Stimulated activated CD8-positive, alpha-beta memory T cell treated with anti-CD3 and anti-CD28 coated beads, Interleukin-15, amount 100 ng/mL, for 4 hours (primary cell): ENCODE measurements at regions not wholly inside any gene's neighbourhood (a gene's known extent, or its start where the extent isn't known, plus 50 kb on each side); places are given as distances from the start of the nearest gene placed in this dataset.

Experiments
- DNase-seq, 2 donors: peaks; one replicate each; pipeline ENCODE4 v3.0.0-alpha.2; 2020; ENCODE audit warnings: low read depth in 2 of 2

GRCh38 chr13:34002924-34003323 lies 185.0 kb downstream of the RFC3 start:
- DNase-seq, result no peak

GRCh38 chr13:34003656-34004055 lies 185.7 kb downstream of the RFC3 start:
- no peak for DNase-seq

- DNase-seq, result no peak
Observed at GRCh38 chr13:34004676-34005075, 186.7 kb downstream of the RFC3 start.

- no peak for DNase-seq
Observed at GRCh38 chr13:34006011-34006410, 188.1 kb downstream of the RFC3 start.

- DNase-seq, result no peak
Observed at GRCh38 chr13:34011552-34012085, 193.7 kb downstream of the RFC3 start.

- no peak for DNase-seq
Observed at GRCh38 chr13:34012382-34012781, 194.4 kb downstream of the RFC3 start.

GRCh38 chr13:34013061-34013460 lies 195.1 kb downstream of the RFC3 start:
- DNase-seq, result no peak

GRCh38 chr13:34017231-34017630 lies 199.3 kb downstream of the RFC3 start:
- DNase-seq, result no peak

GRCh38 chr13:34019870-34020269 lies 201.9 kb downstream of the RFC3 start:
- DNase-seq, result no peak

GRCh38 chr13:34020388-34020787 lies 202.4 kb downstream of the RFC3 start:
- DNase-seq, result no peak

GRCh38 chr13:34021619-34022018 lies 203.7 kb downstream of the RFC3 start:
- no peak for DNase-seq

- DNase-seq, result no peak
Observed at GRCh38 chr13:34025746-34026145, 207.8 kb downstream of the RFC3 start.

GRCh38 chr13:34026308-34026707 lies 208.4 kb downstream of the RFC3 start:
- DNase-seq, result no peak

GRCh38 chr13:34028496-34029442 lies 210.8 kb downstream of the RFC3 start:
- no peak for DNase-seq

- no peak for DNase-seq
Observed at GRCh38 chr13:34030782-34031181, 212.8 kb downstream of the RFC3 start.

- DNase-seq, result no peak
Observed at GRCh38 chr13:34031610-34032009, 213.7 kb downstream of the RFC3 start.

GRCh38 chr13:34034411-34034810 lies 216.5 kb downstream of the RFC3 start:
- DNase-seq, result no peak

GRCh38 chr13:34035178-34035577 lies 217.2 kb downstream of the RFC3 start:
- DNase-seq, result no peak

- DNase-seq, result no peak
Observed at GRCh38 chr13:34035676-34036325, 217.9 kb downstream of the RFC3 start.

GRCh38 chr13:34037636-34038540 lies 219.9 kb downstream of the RFC3 start:
- no peak for DNase-seq

GRCh38 chr13:34038541-34039068 lies 220.7 kb downstream of the RFC3 start:
- DNase-seq, result no peak

GRCh38 chr13:34039678-34040077 lies 221.7 kb downstream of the RFC3 start:
- no peak for DNase-seq
